K562 (cell line): ENCODE measurements at regions not wholly inside any gene's neighbourhood (a gene's known extent, or its start where the extent isn't known, plus 50 kb on each side); places are given as distances from the start of the nearest gene placed in this dataset.

Experiments
- ATAC-seq: fragments of 200-7000 bp; cut with Tn5 transposase; 3 replicates; pipeline ENCODE4 v1.9.1; 2020; ENCODE audit warnings: moderate library complexity
- BruUV-seq: library from RNA; stranded (reverse); fragments of 400-500 nt; replicated peaks from 2 replicates; lab custom pipeline; 2021; lab: Mats Ljungman, UMichigan
- CTCF ChIA-PET: fragments of 300-600 bp; formaldehyde crosslinking; extraction: SDS; loops from one replicate; lab custom pipeline; 2021; ENCODE audit warnings: low intra/inter-chr PET ratio; lab: Yijun Ruan, JAX
- POLR2A ChIA-PET: fragments of 300-600, 350-650 bp; sonication (Branson Sonifier 250); formaldehyde crosslinking; extraction: SDS; loops from one replicate; lab custom pipeline; 2021; ENCODE audit warnings: antibody characterized with exemption, inconsistent platforms; lab: Yijun Ruan, JAX
- DNase-seq, 4 experiments: peaks; one replicate each; pipeline versions ENCODE4 v3.0.0 to v3.0.0-alpha.2; 2011 to 2018; ENCODE audit warnings: low spot score in 3 of 4, mixed read lengths in 3 of 4; ENCODE audit errors: extremely low read depth in 1 of 4
- FAIRE-seq: peaks from 2 replicates; lab custom pipeline; 2011; peaks lifted over from hg19 to GRCh38; lab: Jason Lieb, UNC
- H2AFZ ChIP-seq: 2 replicates; pipeline ENCODE4 v1.6.0; 2011; ENCODE audit warnings: low read depth, low read length, control low read depth, inconsistent platforms
- H3K27ac ChIP-seq: fragments of 200-600 bp; 3 replicates; pipeline ENCODE4 v1.8.0; 2011; ENCODE audit warnings: low read depth, mild to moderate bottlenecking, control low read depth, inconsistent platforms, low read length, moderate library complexity, mixed read lengths; ENCODE audit errors: extremely low read depth
- H3K27me3 ChIP-seq, 2 experiments: fragments of 300-600 bp in 1 of 2; 2 replicates in 1 of 2; 3 replicates in 1 of 2; pipeline versions ENCODE4 v1.6.0 to v1.8.0; 2011; ENCODE audit warnings: inconsistent platforms in 2 of 2, low read length in 2 of 2, mild to moderate bottlenecking in 1 of 2, mixed read lengths in 1 of 2, moderate library complexity in 1 of 2; ENCODE audit not compliant: control insufficient read depth in 2 of 2, insufficient read depth in 2 of 2
- H3K36me3 ChIP-seq: fragments of 300-600 bp; 3 replicates; pipeline ENCODE4 v1.8.0; 2011; ENCODE audit warnings: mild to moderate bottlenecking, low read length, inconsistent platforms; ENCODE audit not compliant: control insufficient read depth, insufficient read depth
- H3K4me1 ChIP-seq, 2 experiments: fragments of 200-600 bp in 1 of 2; replicated peaks in 1 of 2; 2 replicates in 1 of 2; 3 replicates in 1 of 2; pipeline versions ENCODE4 v1.5.1 to v1.8.0; 2011; ENCODE audit warnings: inconsistent platforms in 2 of 2, low read length in 2 of 2, mild to moderate bottlenecking in 1 of 2, mixed read lengths in 1 of 2, moderate library complexity in 1 of 2; ENCODE audit not compliant: control insufficient read depth in 2 of 2, insufficient read depth in 2 of 2
- H3K4me2 ChIP-seq: 2 replicates; pipeline ENCODE4 v1.6.1; 2011; ENCODE audit warnings: low read length, control low read depth, inconsistent platforms, mixed read lengths; ENCODE audit not compliant: insufficient read depth
- H3K4me3 ChIP-seq: fragments of 200-600 bp; sonication (generic), shearing (Covaris generic); 2 replicates; pipeline ENCODE4 v1.5.1; 2016; ENCODE audit warnings: control low read depth, inconsistent platforms
- H3K79me2 ChIP-seq: fragments of 200-600 bp; 3 replicates; pipeline ENCODE4 v1.8.0; 2011; ENCODE audit warnings: low read length, inconsistent platforms; ENCODE audit not compliant: control insufficient read depth, insufficient read depth
- H3K9ac ChIP-seq, 2 experiments: 2 replicates each; pipeline versions ENCODE4 v1.6.0 to v1.6.1; 2011; ENCODE audit warnings: low read depth in 2 of 2, low read length in 2 of 2, control low read depth in 1 of 2, inconsistent platforms in 1 of 2, mild to moderate bottlenecking in 1 of 2, mixed read lengths in 1 of 2; ENCODE audit not compliant: insufficient read depth in 1 of 2
- H3K9me1 ChIP-seq: one replicate; pipeline ENCODE4 v1.6.0; 2011; ENCODE audit warnings: inconsistent platforms, mild to moderate bottlenecking, low read length, moderate library complexity; ENCODE audit not compliant: control insufficient read depth, insufficient read depth
- H3K9me3 ChIP-seq: replicated peaks from 2 replicates; pipeline ENCODE4 v1.5.1; 2011; ENCODE audit warnings: low read depth, low read length, inconsistent platforms; ENCODE audit not compliant: control insufficient read depth, insufficient read depth
- H4K20me1 ChIP-seq: replicated peaks from 2 replicates; pipeline ENCODE4 v1.6.1; 2011; ENCODE audit warnings: low read length, inconsistent platforms, mixed read lengths; ENCODE audit not compliant: control insufficient read depth, insufficient read depth
- AFF4 ChIP-seq: sonication (generic); formaldehyde crosslinking; IDR thresholded peaks from 2 replicates; pipeline ENCODE4 v1.8.0; 2023; ENCODE audit warnings: mild to moderate bottlenecking, missing genetic modification reagents
- CBFA2T2 ChIP-seq: fragments of 450-650 bp; conservative IDR thresholded peaks from 2 replicates; pipeline ENCODE4 v1.6.1; 2017; ENCODE audit warnings: mild to moderate bottlenecking
- CREB3 ChIP-seq: fragments of 450-650 bp; conservative IDR thresholded peaks from 2 replicates; pipeline ENCODE4 v1.6.1; 2016; ENCODE audit warnings: missing genetic modification characterization, low read depth, mild to moderate bottlenecking, missing compliant biosample characterization, moderate library complexity
- FOXK2 ChIP-seq, 2 experiments: fragments of 450-650 bp; IDR thresholded peaks in 1 of 2; conservative IDR thresholded peaks in 1 of 2; 2 replicates each; pipeline ENCODE4 v1.6.1; 2016; ENCODE audit warnings: low read depth in 2 of 2, mild to moderate bottlenecking in 1 of 2
- FOXP1 ChIP-seq: sonication (generic); formaldehyde crosslinking; IDR thresholded peaks from 2 replicates; pipeline ENCODE4 v1.8.0; 2022; ENCODE audit warnings: mild to moderate bottlenecking, missing genetic modification reagents
- KLF6 ChIP-seq: fragments of 250-450 bp; sonication (Bioruptor Pico); IDR thresholded peaks from 2 replicates; pipeline ENCODE4 v1.4.0; 2020; ENCODE audit warnings: mild to moderate bottlenecking, moderate library complexity, borderline replicate concordance
- NCOA1 ChIP-seq: fragments of 450-650 bp; IDR thresholded peaks from 2 replicates; pipeline ENCODE4 v1.6.1; 2016; ENCODE audit warnings: low read depth
- PCBP2 ChIP-seq: fragments of 200-400 bp; formaldehyde crosslinking; IDR thresholded peaks from 2 replicates; pipeline ENCODE4 v1.6.1; 2018; ENCODE audit warnings: low read length, low read depth, mild to moderate bottlenecking, moderate library complexity; ENCODE audit not compliant: poor library complexity, severe bottlenecking
- YY1 ChIP-seq, 3 experiments: IDR thresholded peaks; 2 replicates each; pipeline ENCODE4 v1.6.1; 2011; ENCODE audit warnings: low read length in 2 of 3, mild to moderate bottlenecking in 2 of 3, moderate library complexity in 2 of 3, borderline replicate concordance in 1 of 3, control low read depth in 1 of 3, low read depth in 1 of 3; ENCODE audit not compliant: insufficient read depth in 3 of 3, insufficient replicate concordance in 2 of 3, control insufficient read depth in 1 of 3, insufficient read length in 1 of 3; ENCODE audit errors: extremely low read depth in 1 of 3
- ZBTB5 ChIP-seq: fragments of 450-650 bp; IDR thresholded peaks from 2 replicates; pipeline ENCODE4 v1.6.1; 2017; ENCODE audit warnings: antibody characterized with exemption
- ZFP36 ChIP-seq: fragments of 150-350 bp; IDR thresholded peaks from 2 replicates; pipeline ENCODE4 v1.6.1; 2018; ENCODE audit warnings: low read length, low read depth; ENCODE audit not compliant: partially characterized antibody
- ZNF668 ChIP-seq: fragments of 250-450 bp; sonication (Bioruptor Pico); IDR thresholded peaks from 2 replicates; pipeline ENCODE4 v1.8.0; 2022; ENCODE audit warnings: mild to moderate bottlenecking, inconsistent platforms
- ZNF740 ChIP-seq, 3 experiments: fragments of 200-800 bp in 1 of 3; sonication (Bioruptor generic) in 1 of 3; sonication (generic) in 1 of 3; formaldehyde crosslinking in 1 of 3; IDR thresholded peaks; 2 replicates each; pipeline versions ENCODE4 v1.6.1 to v1.8.0; 2016 to 2022; ENCODE audit warnings: mild to moderate bottlenecking in 2 of 3, missing compliant biosample characterization in 2 of 3, missing genetic modification characterization in 2 of 3, missing genetic modification reagents in 1 of 3
- ZNF75A ChIP-seq: fragments of 450-650 bp; formaldehyde crosslinking; IDR thresholded peaks from 2 replicates; pipeline ENCODE4 v1.4.0; 2020; ENCODE audit warnings: mild to moderate bottlenecking
- WGBS: fragments of 100-300 bp; shearing (Covaris generic); methylation state at CpG from one replicate; pipeline ENCODE4 v1.1.6; 2016; ENCODE audit warnings: low coverage, mixed read lengths; ENCODE audit not compliant: insufficient coverage; ENCODE audit errors: missing lambda C conversion rate; 5-methylcytosine and 5-hydroxymethylcytosine counted together
- in situ Hi-C: fragments of 300-500 bp; cut with MboI; formaldehyde crosslinking; loops from 4 replicates; pipeline ENCODE4 v1.15.0; 2018; ENCODE audit warnings: inconsistent platforms, mixed read lengths
- intact Hi-C: fragments of 100-400 bp; cut with micrococcal nuclease; formaldehyde crosslinking; loops from 2 replicates; pipeline ENCODE4 v1.14.2; 2022

- Histone ChIP-seq H4K20me1 (no peaks in the 10 kb centered on the region), H3K27me3 (no peaks in the 10 kb centered on the region)
- intact Hi-C loops (no loop called here), in situ Hi-C loops (no loop called here)
- DNase-seq, result no peak
- no peak for TF ChIP-seq NCOA1
- no peak for TF ChIP-seq ZFP36
- TF ChIP-seq ZBTB5, result no peak
- no peak for TF ChIP-seq AFF4
- no peak for TF ChIP-seq CBFA2T2
- no peak for TF ChIP-seq FOXP1 (CRISPR knock-in tag)
- no peak for TF ChIP-seq YY1 (IDR thresholded peaks at IDR 0.05; ENCODE audit: borderline replicate concordance in 1 of 3, control insufficient read depth in 1 of 3, extremely low read depth in 1 of 3, insufficient read depth in 3 of 3, insufficient read length in 1 of 3, insufficient replicate concordance in 2 of 3, low read depth in 1 of 3, low read length in 2 of 3)
- TF ChIP-seq ZNF740 (CRISPR knock-in tag; IDR thresholded peaks at IDR 0.05), result no peak
- TF ChIP-seq ZNF740 (tag; IDR thresholded peaks at IDR 0.05), result no peak
- no peak for TF ChIP-seq KLF6
- no peak for TF ChIP-seq FOXK2 (conservative IDR thresholded peaks at IDR 0.05 in 1 of 2, IDR thresholded peaks at IDR 0.05 in 1 of 2; ENCODE audit: low read depth in 2 of 2)
- no peak for TF ChIP-seq PCBP2
- no peak for TF ChIP-seq CREB3 (tag)
- no peak for TF ChIP-seq ZNF75A (CRISPR knock-in tag)
- no peak for TF ChIP-seq ZNF668 (CRISPR knock-in tag)
- TF ChIP-seq, all 486 proteins: peak for 0
- no peaks in the 10 kb centered on the region for H3K36me3 ChIP-seq
- 1% methylated on average over 4 of the region's 4 CpGs for WGBS
- H3K4me1 ChIP-seq, result no peaks in the 10 kb centered on the region
- BruUV-seq, result no TSS peak
- H3K4me3 ChIP-seq, result no peak overlapping the region
- no peaks in the 10 kb centered on the region for H3K79me2 ChIP-seq
- no peaks in the 10 kb centered on the region for H3K9me3 ChIP-seq
- ATAC-seq, result no peak
- no peak overlapping the region for H3K4me2 ChIP-seq
- no peak overlapping the region for H2AFZ ChIP-seq
- ChIA-PET CTCF (no interaction called here), POLR2A (no interaction called here)
- no peak overlapping the region for H3K27ac ChIP-seq
- no peak for FAIRE-seq
- H3K9ac ChIP-seq, result no peak overlapping the region
- H3K9me1 ChIP-seq, result no peaks in the 10 kb centered on the region
Observed at GRCh38 chr9:116049456-116049855, 104.1 kb upstream of the PAPPA start.
